Islet of Langerhans (tissue), 1 donor: ENCODE measurements at regions not wholly inside any gene's neighbourhood (a gene's known extent, or its start where the extent isn't known, plus 50 kb on each side); places are given as distances from the start of the nearest gene placed in this dataset.

Experiments
- FAIRE-seq: peaks from one replicate; lab custom pipeline; 2011; peaks lifted over from hg19 to GRCh38; lab: Jason Lieb, UNC

GRCh38 chr15:69956417-69956816 lies 141.3 kb downstream of the TLE3 start:
- FAIRE-seq = no peak

DNA sequence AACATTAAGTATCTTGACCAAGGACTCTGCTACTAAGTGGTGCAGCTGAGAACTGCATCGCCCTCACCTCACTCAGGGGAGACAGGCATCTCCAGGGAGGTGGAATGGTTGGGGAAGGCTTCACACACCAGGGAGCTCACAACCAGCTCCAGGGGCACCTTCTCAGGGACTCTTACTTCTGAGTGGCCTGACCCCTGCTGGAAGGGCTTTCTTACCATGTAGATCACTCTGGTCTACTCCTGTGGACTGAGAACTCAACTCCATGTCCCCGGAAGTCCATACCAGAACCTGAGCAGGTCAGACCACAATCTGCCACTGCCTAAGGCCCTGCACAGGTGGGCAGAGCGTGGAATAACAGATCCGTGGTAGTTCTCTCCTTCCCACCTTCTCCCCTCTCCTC lies 140.5 kb downstream of the TLE3 start:
- FAIRE-seq = no peak

GRCh38 chr15:69958496-69959084 lies 139.1 kb downstream of the TLE3 start:
- FAIRE-seq = no peak

DNA sequence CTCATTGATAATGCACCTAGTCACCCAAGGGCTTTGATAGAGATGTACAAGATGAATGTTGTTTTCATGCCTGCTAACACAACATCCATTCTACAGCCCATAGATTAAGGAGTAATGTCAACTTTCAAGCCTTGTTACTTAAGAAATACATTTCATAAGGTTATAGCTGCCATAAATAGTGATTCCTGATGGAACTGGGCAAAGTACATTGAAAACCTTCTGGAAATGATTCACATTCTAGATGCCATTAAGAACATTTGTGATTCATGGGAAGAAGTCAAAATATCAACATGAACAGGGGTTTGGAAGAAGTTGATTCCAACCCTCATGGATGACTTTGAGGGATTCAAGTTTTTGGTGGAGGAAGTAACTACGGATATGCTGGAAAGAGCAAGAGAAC lies 135.2 kb downstream of the TLE3 start:
- FAIRE-seq = no peak

DNA sequence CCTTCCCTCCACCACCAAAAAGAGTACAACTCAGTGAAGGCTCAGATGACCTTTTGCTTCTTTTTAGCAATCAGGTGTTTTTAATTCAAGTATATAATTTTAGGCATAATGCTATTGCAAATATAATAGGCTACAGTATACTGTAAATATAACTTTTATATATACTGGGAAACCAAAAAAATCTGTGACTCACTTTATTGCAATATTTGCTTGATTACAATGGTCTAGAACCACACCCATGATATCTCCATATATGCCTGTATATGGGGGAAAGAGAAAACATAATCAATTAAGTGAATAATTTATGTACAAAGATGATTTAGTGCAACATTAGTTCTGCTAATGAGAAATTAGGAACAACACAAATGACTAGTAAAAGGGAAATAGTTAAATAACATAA lies 134.3 kb downstream of the TLE3 start:
- FAIRE-seq = no peak

DNA sequence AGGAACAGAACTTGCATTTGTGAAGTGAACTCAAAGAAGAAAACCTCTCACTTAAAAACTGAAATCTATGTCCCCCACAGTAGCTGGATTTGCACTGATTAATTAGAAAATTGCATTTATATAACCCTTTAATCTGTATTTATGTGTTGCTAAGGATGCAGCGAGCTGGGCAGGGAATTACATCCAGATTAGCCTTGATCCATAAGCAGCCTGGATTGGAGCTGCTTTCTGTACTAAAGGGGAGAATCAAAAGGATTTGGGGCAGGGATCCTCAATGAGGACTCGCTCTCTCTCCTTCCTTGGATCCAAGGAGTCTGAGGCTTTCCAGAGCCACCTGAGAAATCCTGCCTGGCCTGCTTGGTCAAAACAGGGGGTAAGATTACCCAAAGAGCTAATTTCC lies 125.9 kb downstream of the TLE3 start:
- FAIRE-seq = no peak

GRCh38 chr15:69972436-69972835 lies 125.3 kb downstream of the TLE3 start:
- FAIRE-seq = no peak

DNA sequence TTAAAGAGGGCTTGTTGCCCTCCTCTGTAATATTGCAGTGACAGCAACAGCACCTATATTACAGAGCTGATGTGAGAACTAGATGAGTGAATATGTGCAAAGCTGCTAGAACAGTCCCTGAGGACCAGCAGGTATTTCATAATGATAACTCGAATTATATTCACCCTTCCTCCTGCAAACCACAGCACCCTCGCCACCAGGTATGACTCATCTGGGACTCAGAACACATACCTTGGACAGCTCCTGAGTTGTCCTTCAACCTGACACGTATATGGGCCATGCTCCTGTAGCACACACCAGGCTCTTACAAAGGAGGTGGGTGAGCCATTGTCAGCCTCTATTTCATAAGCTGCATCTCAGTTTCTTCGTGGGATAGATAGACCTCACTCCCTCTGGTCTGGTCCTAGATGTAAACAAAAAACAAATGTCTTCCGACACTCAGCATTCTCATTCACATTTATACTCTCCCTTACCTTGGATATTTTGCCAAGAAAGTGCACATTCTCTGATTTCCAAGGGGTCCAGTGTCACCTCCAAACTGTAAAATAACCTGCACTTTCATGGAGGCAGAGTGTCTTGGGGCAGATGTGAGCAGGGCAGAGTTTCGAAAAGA lies 124.5 kb downstream of the TLE3 start:
- FAIRE-seq = no peak

- FAIRE-seq = no peak
Measured at GRCh38 chr15:69973880-69974279, 123.8 kb downstream of the TLE3 start.

DNA sequence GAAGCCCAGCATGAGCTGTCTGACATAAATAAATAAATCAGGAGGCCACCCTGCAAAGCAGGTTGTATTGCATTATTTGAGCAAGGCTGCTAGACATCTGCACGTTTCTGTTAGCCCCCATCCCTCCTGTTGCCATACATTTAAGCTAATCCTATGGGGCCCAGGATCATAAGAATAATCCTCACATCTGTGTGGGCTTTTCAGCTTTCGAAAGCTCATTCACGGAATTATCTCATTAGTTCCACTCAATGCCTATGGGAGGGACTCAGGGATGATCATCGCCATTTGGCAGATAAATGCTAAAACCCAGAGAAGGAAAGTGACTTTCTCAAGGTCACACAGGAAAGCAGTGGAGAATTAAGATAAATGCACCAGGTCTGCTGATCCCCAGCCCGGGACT lies 123.4 kb downstream of the TLE3 start:
- FAIRE-seq = no peak

DNA sequence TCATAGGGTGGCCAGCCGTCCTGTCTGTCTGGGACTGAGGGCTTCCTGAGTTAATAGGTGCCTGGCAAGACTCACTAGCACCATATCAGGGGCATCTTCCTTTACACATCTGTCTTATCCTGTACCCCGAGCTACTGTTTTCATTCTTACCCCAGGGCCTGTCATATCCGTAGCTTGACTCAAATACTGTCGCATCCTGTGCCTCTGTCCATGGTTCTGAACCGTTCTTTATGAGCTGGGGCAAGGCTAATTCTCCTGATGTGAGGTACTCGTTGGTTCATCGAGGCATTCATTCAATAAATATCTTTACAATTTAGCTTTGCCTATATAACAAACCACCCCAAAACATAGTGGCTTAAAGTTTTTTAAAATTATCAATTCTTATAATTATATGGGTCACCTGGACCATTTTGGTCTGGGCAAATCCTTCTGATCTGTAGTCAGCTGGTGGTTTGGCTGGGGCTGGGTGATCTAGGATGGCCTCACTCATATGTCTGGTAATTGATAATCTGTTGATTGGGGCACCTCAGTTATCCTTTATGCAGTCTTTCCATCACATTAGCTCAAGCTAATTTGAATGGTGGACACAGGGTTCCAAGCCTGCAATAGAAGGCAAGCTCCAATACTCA lies 121.2 kb downstream of the TLE3 start:
- no peak for FAIRE-seq

DNA sequence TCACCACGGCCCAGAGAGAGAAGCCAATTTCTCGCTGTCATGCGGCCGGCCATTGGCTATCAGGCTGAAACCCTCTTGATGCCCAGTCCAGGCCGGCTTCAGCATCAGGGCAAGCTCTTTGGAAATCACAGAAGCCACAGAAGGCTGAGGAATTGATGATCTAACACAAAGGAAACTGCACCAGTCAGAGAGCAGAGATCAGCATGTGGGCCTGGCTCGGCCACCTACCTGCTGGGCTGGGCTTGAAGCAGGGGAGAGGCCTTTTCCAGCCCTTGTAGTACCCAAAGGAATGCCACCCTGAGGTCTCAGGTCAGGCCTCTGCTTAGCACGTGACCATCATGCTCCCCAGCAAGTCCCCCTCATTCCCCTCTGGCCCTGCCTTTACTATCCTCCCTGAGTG lies 119.1 kb downstream of the TLE3 start:
- no peak for FAIRE-seq

DNA sequence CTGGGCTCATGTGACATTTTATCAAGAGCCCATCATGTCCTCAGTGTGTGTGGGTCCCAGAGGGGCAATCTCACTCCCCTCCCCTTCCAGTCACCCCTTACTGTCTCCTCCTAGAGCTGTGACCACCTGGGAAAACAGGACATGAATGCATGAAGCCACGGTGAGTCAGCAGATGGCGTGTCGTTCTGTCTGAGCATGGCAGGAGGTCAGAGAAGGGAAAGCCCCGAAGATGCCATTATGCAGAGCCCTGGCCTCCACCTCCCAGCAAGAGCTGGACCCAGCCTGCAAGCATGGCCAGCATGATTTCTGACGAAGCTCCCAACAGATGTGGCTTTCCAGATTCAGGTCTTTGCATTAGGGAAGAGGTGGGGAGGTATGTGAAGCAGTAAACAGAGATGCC lies 118.5 kb downstream of the TLE3 start:
- no peak for FAIRE-seq

DNA sequence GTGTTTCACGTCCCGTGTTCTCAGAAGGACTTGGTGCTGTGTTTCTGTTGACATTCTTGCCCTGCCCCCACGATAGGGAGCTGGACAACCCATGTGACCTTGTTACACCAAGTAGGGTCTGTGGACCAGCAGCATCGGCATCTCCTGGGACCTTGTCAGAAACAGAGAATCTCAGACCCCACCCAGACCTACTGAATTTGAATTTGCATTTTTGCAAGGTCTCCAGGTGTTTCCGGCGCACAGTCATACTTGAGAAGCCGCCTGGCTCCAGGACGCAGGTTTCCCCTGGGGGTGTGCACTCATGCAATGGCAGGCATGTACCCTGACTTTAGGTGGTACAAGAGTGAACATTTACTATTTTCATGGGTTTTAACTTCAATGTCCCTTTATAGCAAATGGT lies 117.9 kb downstream of the TLE3 start:
- FAIRE-seq = no peak

DNA sequence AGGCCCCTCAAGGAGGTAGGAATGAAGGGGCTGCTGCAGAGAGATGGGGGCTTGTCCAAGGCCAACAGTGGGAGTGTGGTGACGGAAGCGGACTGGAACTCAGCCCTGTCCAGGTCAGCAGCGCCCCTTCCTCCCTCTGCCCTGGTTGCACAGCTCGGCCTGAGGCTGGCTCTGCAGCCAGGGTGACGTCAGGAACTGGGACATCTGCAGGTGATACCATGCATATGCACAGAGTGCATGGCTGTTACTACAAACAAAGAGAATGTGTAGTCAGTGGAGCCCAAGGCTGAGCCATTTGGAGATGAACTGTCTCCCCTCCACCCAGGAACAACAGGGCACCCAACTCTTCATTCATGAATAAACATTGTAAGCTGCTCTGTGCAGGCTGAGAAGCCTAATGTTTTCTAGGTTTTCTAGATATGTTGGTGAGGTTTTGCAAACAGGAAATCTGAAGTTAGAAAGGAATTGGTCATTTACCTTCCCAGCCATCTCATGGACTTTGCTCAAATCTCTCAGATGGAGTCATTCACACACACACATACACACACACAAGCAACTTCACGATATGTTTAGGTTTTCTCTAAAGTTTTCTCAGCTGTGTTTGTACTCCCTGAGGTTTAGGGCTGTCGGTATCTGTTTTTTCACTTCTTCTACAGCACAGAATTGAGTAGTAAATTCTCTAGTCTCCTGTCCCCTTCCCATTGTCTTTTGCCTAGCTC lies 117.2 kb downstream of the TLE3 start:
- no peak for FAIRE-seq

DNA sequence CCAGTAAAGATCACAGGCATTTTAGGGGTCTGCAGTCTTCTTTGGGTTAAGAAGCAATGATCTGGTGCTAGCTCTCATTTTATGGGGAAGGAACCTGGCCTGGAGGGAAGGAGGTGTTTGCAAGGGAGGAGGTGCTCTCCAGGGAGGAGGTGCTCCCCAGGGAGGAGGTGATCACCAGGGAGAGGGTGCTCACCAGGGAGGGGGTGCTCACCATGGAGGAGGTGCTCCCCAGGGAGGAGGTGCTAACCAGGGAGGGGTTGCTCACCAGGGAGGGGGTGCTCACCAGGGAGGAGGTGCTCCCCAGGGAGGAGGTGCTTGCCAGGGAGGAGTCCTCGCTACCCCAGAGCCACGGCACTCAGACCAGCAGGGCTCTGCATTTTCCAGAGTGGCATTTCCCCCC lies 115.7 kb downstream of the TLE3 start:
- no peak for FAIRE-seq

DNA sequence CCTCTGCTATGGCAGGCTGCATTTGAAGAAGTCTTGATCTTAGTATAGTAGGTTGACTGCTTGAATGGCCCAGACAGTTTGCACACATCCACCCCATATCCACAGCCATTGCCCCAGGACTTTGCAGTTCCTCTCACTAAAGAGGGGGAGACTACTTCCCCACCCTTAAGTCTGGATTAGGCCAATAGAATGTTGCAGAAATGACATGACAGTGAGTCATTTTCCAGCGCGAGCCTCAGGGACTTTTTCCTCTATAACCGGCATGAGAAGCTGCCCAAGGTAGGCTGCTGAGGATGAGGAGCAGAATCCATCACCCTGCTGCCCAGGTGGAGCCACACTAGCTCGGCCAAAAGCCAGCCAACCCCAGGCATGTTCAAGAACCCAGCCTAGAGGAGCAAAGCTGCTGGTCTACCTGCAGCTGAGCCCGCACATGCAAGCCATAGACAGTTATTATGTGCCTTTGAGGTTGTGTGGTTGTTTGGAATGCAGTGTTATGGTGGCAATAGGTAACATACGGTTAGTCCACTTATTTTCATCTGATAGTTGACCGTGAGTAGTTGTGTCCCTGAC lies 113.9 kb downstream of the TLE3 start:
- no peak for FAIRE-seq

- FAIRE-seq = no peak
Measured at GRCh38 chr15:69987492-69988489, 109.9 kb downstream of the TLE3 start.

GRCh38 chr15:69988541-69989225 lies 109.0 kb downstream of the TLE3 start:
- no peak for FAIRE-seq

- no peak for FAIRE-seq
Measured at GRCh38 chr15:69990566-69991421, 106.9 kb downstream of the TLE3 start.
